Astrocyte of the cerebellum (primary cell): ENCODE measurements at regions not wholly inside any gene's neighbourhood (a gene's known extent, or its start where the extent isn't known, plus 50 kb on each side); places are given as distances from the start of the nearest gene placed in this dataset.

Experiments
- DNase-seq: peaks from one replicate; pipeline ENCODE4 v3.0.0-alpha.2; 2011; ENCODE audit warnings: low read depth
- H3K4me3 ChIP-seq: 2 replicates; pipeline ENCODE4 v1.5.1; 2011; ENCODE audit warnings: mild to moderate bottlenecking, low read depth, low read length, moderate library complexity
- in situ Hi-C: cut with HindIII; loops from 2 replicates; pipeline ENCODE4 v1.10.0; 2017; ENCODE audit warnings: low sequenced_read_pairs
- TF ChIP-seq, protein P1 (sequence below): IDR thresholded peaks from 2 replicates; pipeline ENCODE4 v1.5.1; 2012; ENCODE audit warnings: low read length, low read depth, moderate library complexity, mild to moderate bottlenecking; ENCODE audit errors: missing control alignments

GRCh38 chr1:83761167-83762038 lies 237.5 kb downstream of the TTLL7 start:
- in situ Hi-C loops, result no loop called here
- TF ChIP-seq, protein P1, sequence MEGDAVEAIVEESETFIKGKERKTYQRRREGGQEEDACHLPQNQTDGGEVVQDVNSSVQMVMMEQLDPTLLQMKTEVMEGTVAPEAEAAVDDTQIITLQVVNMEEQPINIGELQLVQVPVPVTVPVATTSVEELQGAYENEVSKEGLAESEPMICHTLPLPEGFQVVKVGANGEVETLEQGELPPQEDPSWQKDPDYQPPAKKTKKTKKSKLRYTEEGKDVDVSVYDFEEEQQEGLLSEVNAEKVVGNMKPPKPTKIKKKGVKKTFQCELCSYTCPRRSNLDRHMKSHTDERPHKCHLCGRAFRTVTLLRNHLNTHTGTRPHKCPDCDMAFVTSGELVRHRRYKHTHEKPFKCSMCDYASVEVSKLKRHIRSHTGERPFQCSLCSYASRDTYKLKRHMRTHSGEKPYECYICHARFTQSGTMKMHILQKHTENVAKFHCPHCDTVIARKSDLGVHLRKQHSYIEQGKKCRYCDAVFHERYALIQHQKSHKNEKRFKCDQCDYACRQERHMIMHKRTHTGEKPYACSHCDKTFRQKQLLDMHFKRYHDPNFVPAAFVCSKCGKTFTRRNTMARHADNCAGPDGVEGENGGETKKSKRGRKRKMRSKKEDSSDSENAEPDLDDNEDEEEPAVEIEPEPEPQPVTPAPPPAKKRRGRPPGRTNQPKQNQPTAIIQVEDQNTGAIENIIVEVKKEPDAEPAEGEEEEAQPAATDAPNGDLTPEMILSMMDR, result no peak
- H3K4me3 ChIP-seq, result no peak overlapping the region
- no peak for DNase-seq

DNA sequence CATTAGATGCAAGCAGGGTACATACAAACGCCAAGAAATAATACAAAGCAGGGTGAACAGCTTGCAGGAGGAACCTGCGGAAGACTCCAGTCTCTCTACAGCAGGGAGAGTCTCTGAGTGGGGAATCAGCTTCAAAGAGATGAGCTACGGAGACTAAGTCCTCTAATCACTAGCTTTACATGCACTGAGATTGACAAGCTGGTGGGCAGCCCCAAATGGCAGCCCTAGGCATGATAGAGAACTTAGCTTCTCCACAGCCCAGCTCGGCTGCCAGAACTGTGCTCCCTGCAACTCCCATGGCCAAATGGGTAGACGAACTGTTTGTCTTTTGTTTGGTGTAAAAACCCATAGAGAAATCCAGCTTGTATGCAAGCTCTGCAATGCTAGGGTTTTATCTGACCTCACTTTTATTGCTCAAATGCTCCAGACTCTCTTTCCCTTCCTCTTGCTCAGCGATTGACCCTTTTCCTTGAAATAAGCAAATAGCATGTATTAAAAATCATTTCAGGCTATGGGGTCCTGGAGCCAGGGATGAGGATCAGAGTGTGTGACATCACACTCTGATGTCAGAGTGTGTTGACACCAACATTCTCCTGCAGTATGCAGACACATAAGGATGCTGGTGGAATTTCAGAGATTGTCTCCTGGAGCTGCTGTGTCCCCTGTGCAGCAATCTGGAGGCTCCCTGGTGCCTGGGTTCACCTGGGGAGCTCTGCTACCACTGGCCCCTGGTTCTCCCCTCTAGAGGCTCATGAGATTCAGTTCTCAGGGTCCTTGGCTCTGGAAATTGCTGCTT lies 238.5 kb downstream of the TTLL7 start:
- TF ChIP-seq, protein P1, result no peak
- DNase-seq, result no peak
- in situ Hi-C loops, result no loop called here

DNA sequence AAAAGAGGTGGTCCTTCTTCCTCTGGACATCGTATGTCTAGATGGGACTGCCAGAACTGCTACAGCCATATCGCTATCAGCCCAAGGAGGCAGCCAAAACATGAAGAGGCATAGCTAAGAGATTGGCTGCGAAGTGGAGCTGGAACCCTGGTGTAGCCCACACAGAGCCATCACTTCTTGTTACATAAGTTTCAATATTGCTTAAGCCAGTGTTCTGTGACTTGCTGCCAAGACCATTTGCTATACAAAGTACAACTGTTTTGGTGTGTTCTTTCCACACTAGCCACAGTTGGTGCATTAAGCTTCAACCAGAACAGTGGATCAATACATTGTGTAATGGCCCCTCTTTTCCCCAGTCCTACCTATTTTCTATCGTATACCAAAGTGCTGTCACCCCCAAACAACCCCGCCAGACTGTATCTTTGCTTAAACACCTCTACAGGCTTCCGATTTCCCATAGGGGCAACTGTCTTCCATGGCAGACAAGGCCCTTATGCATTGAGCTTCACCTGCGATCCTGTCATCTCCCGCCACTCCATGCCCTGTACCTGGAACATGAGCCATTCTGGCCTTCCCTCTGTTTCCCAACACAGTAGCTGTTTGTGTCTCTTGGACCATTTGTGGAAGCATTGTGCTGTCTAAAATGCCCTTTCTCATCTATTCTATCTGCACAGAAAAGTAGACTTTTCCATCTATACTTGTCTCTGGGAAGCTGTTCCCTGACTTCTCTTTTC lies 241.8 kb downstream of the TTLL7 start:
- in situ Hi-C loops, result no loop called here
- TF ChIP-seq, protein P1, result no peak
- no peak overlapping the region for H3K4me3 ChIP-seq
- no peak for DNase-seq

More for the DNA sequence above, 238.5 kb downstream of the TTLL7 start:
- H3K4me3 ChIP-seq, result no peak overlapping the region

- no peak for DNase-seq
- in situ Hi-C loops, result no loop called here
- no peak overlapping the region for H3K4me3 ChIP-seq
- TF ChIP-seq, protein P1, result no peak
These were observed 247.3 kb downstream of the TTLL7 start for GRCh38 chr1:83751602-83752001.

DNA sequence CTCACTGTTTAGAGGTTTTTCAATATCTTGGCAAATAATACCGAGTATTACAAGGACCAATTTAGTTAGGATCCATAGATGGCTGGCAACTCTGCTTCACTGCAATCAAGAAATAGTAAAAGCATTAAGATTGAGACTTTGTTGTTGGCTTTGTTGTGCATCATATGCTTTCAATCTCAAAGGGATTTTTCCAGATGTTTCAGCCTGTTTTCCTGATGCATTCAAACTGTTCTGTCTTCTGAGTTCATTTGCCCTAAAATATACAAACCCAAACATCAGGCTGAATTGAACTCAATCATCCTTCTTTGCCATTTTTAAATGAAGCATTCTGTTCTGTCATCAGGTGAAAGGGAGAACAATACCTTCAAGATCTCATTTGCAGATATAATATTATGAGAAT lies 248.7 kb downstream of the TTLL7 start:
- in situ Hi-C loops, result no loop called here

More for the DNA sequence above, 248.7 kb downstream of the TTLL7 start:
- DNase-seq, result no peak
- H3K4me3 ChIP-seq, result no peak overlapping the region
- TF ChIP-seq, protein P1, result no peak
